ENCODE measurements at regions not wholly inside any gene's neighbourhood (a gene's known extent, or its start where the extent isn't known, plus 50 kb on each side); places are given as distances from the start of the nearest gene placed in this dataset.

DNA sequence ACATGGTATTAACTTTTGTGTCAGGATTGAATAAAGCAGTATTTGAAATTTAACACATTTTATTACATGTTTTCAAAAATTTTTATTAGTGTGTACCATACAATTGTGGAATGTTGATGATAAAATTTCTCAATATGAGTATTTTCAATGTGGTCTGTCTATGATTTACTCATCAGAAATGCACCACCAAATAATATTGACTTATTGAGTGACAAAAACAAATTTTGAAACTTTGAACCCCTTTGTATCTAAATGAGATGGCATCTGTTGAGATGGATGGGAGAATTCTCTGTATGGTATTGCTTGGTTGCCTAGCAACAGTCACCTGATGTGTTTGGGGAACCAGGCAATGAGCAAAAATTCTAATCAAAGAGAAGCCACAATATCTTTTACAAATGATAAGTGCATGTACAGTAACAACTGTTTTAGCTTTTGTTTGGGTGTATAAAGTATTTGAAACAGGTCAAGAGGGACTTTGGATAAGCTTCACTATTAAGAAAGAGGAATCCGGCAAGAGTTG, 400.1 kb downstream of the CCDC85A start (continued):
- TF ChIP-seq, protein P1, sequence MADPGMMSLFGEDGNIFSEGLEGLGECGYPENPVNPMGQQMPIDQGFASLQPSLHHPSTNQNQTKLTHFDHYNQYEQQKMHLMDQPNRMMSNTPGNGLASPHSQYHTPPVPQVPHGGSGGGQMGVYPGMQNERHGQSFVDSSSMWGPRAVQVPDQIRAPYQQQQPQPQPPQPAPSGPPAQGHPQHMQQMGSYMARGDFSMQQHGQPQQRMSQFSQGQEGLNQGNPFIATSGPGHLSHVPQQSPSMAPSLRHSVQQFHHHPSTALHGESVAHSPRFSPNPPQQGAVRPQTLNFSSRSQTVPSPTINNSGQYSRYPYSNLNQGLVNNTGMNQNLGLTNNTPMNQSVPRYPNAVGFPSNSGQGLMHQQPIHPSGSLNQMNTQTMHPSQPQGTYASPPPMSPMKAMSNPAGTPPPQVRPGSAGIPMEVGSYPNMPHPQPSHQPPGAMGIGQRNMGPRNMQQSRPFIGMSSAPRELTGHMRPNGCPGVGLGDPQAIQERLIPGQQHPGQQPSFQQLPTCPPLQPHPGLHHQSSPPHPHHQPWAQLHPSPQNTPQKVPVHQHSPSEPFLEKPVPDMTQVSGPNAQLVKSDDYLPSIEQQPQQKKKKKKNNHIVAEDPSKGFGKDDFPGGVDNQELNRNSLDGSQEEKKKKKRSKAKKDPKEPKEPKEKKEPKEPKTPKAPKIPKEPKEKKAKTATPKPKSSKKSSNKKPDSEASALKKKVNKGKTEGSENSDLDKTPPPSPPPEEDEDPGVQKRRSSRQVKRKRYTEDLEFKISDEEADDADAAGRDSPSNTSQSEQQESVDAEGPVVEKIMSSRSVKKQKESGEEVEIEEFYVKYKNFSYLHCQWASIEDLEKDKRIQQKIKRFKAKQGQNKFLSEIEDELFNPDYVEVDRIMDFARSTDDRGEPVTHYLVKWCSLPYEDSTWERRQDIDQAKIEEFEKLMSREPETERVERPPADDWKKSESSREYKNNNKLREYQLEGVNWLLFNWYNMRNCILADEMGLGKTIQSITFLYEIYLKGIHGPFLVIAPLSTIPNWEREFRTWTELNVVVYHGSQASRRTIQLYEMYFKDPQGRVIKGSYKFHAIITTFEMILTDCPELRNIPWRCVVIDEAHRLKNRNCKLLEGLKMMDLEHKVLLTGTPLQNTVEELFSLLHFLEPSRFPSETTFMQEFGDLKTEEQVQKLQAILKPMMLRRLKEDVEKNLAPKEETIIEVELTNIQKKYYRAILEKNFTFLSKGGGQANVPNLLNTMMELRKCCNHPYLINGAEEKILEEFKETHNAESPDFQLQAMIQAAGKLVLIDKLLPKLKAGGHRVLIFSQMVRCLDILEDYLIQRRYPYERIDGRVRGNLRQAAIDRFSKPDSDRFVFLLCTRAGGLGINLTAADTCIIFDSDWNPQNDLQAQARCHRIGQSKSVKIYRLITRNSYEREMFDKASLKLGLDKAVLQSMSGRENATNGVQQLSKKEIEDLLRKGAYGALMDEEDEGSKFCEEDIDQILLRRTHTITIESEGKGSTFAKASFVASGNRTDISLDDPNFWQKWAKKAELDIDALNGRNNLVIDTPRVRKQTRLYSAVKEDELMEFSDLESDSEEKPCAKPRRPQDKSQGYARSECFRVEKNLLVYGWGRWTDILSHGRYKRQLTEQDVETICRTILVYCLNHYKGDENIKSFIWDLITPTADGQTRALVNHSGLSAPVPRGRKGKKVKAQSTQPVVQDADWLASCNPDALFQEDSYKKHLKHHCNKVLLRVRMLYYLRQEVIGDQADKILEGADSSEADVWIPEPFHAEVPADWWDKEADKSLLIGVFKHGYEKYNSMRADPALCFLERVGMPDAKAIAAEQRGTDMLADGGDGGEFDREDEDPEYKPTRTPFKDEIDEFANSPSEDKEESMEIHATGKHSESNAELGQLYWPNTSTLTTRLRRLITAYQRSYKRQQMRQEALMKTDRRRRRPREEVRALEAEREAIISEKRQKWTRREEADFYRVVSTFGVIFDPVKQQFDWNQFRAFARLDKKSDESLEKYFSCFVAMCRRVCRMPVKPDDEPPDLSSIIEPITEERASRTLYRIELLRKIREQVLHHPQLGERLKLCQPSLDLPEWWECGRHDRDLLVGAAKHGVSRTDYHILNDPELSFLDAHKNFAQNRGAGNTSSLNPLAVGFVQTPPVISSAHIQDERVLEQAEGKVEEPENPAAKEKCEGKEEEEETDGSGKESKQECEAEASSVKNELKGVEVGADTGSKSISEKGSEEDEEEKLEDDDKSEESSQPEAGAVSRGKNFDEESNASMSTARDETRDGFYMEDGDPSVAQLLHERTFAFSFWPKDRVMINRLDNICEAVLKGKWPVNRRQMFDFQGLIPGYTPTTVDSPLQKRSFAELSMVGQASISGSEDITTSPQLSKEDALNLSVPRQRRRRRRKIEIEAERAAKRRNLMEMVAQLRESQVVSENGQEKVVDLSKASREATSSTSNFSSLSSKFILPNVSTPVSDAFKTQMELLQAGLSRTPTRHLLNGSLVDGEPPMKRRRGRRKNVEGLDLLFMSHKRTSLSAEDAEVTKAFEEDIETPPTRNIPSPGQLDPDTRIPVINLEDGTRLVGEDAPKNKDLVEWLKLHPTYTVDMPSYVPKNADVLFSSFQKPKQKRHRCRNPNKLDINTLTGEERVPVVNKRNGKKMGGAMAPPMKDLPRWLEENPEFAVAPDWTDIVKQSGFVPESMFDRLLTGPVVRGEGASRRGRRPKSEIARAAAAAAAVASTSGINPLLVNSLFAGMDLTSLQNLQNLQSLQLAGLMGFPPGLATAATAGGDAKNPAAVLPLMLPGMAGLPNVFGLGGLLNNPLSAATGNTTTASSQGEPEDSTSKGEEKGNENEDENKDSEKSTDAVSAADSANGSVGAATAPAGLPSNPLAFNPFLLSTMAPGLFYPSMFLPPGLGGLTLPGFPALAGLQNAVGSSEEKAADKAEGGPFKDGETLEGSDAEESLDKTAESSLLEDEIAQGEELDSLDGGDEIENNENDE (IDR thresholded peaks at IDR 0.05; ENCODE audit: insufficient replicate concordance, low read length), result no peak
- TF ChIP-seq TAF1 (IDR thresholded peaks at IDR 0.05; ENCODE audit: low read depth, low read length) (no peak), NANOG (IDR thresholded peaks at IDR 0.05; ENCODE audit: insufficient read depth, low read depth, low read length, poor library complexity, severe bottlenecking) (no peak)

Data from H1 (cell line).